ENCODE measurements at regions not wholly inside any gene's neighbourhood (a gene's known extent, or its start where the extent isn't known, plus 50 kb on each side); places are given as distances from the start of the nearest gene placed in this dataset.

DNA sequence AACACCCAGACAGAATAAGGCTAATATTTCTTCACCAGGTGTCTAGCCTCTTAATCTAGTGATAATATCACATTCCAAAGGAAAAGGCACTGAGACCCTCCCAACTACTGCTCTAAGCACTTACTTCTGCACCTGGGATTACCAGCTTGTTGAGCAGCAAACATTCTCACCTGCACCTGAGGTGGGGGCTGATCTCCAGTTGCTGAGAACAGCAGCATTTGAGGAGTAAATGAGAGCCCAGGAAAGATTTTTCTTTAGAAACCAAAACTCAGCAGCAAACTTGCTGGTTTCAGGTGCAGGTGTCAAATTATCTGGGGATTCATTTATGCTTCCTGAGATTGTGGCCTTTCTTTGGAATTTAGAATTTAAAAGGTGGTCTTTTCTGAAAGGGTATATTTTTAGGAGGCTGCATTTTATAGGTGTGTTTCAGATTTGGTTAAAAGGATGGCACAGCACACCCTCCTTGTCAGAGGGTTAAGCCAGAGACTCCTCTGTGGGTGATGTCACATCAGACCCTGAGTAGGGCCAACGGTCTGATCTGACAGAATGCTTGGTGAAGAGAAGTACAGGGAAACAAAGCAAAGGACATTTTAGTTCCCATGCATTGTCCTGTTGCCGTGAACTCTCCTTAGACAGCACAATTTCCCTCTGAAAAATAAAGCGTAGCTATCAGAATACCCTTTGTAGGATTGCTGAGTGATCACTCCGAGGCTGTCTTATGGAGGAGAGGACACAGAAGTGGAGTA lies 411.0 kb upstream of the ATP11B start:
- Histone ChIP-seq H3K4me3 (ENCODE audit: low read depth, low read length, poor library complexity, severe bottlenecking) (no peak overlapping the region), H3K27ac (ENCODE audit: low read depth, low read length, poor library complexity, severe bottlenecking) (no peak overlapping the region), H3K36me3 (ENCODE audit: insufficient read depth, low read length, poor library complexity, severe bottlenecking) (no peaks in the 10 kb centered on the region), H3K4me1 (ENCODE audit: insufficient read depth, low read length, poor library complexity, severe bottlenecking) (no peaks in the 10 kb centered on the region), H3K9me3 (ENCODE audit: low read depth, low read length, poor library complexity, severe bottlenecking) (no peaks in the 10 kb centered on the region), H3K27me3 (replicated peaks; ENCODE audit: insufficient read depth, low read depth, low read length, poor library complexity) (peaks cover 4% of the 10 kb centered on the region)
- TF ChIP-seq CTCF (conservative IDR thresholded peaks at IDR 0.05; ENCODE audit: low read depth, low read length) = no peak
- TF ChIP-seq EZH2 (IDR thresholded peaks at IDR 0.05; ENCODE audit: borderline replicate concordance, low read depth, low read length, poor library complexity, severe bottlenecking) = no peak
- intact Hi-C loops (cut with micrococcal nuclease; ENCODE audit: unreplicated experiment) = no loop called here
- DNase-seq (ENCODE audit: low spot score) = no peak
- no TSS peak for BruUV-seq (replicated peaks)
- POLR2A ChIA-PET (ENCODE audit: low non-redundant PET) = no interaction called here
- CTCF ChIA-PET = no interaction called here

DNA sequence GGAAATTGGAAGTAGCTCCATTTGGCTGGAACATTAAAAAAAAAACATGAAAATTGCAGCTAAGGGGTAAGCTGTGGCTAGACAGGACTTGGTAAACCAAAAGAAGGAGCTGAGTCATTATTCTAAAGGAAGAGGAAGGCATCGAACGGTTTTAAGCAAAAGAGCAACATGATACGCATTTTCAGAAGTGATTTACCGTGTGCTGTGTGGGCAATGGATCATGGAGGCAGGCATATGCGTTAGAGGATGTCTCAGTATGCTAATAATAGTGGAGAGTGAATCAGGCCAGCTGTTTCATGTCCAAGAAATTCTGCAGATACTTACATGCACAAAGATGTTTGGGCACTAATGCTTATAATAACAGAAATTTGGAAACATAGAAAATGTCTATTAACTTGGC lies 409.1 kb upstream of the ATP11B start:
- DNase-seq (ENCODE audit: low spot score) = no peak
- ChIA-PET CTCF (no interaction called here), POLR2A (ENCODE audit: low non-redundant PET) (no interaction called here)
- Histone ChIP-seq H3K9me3 (ENCODE audit: low read depth, low read length, poor library complexity, severe bottlenecking) (no peaks in the 10 kb centered on the region), H3K36me3 (ENCODE audit: insufficient read depth, low read length, poor library complexity, severe bottlenecking) (no peaks in the 10 kb centered on the region), H3K27me3 (replicated peaks; ENCODE audit: insufficient read depth, low read depth, low read length, poor library complexity) (peaks cover 4% of the 10 kb centered on the region), H3K4me3 (ENCODE audit: low read depth, low read length, poor library complexity, severe bottlenecking) (no peak overlapping the region), H3K4me1 (ENCODE audit: insufficient read depth, low read length, poor library complexity, severe bottlenecking) (no peaks in the 10 kb centered on the region), H3K27ac (ENCODE audit: low read depth, low read length, poor library complexity, severe bottlenecking) (no peak overlapping the region)
- intact Hi-C loops (cut with micrococcal nuclease; ENCODE audit: unreplicated experiment) = no loop called here
- TF ChIP-seq CTCF (conservative IDR thresholded peaks at IDR 0.05; ENCODE audit: low read depth, low read length) = no peak
- no peak for TF ChIP-seq EZH2 (IDR thresholded peaks at IDR 0.05; ENCODE audit: borderline replicate concordance, low read depth, low read length, poor library complexity, severe bottlenecking)
- no TSS peak for BruUV-seq (replicated peaks)

- POLR2A ChIA-PET (ENCODE audit: low non-redundant PET) = no interaction called here
- BruUV-seq (replicated peaks) = no TSS peak
- TF ChIP-seq EZH2 (IDR thresholded peaks at IDR 0.05; ENCODE audit: borderline replicate concordance, low read depth, low read length, poor library complexity, severe bottlenecking) (no peak), CTCF (conservative IDR thresholded peaks at IDR 0.05; ENCODE audit: low read depth, low read length) (no peak)
- H3K4me1 ChIP-seq (ENCODE audit: insufficient read depth, low read length, poor library complexity, severe bottlenecking) = no peaks in the 10 kb centered on the region
- intact Hi-C loops (cut with micrococcal nuclease; ENCODE audit: unreplicated experiment) = no loop called here
- no peaks in the 10 kb centered on the region for H3K9me3 ChIP-seq (ENCODE audit: low read depth, low read length, poor library complexity, severe bottlenecking)
- no peaks in the 10 kb centered on the region for H3K36me3 ChIP-seq (ENCODE audit: insufficient read depth, low read length, poor library complexity, severe bottlenecking)
- H3K4me3 ChIP-seq (ENCODE audit: low read depth, low read length, poor library complexity, severe bottlenecking) = no peak overlapping the region
- no peak for DNase-seq (ENCODE audit: low spot score)
- peaks cover 4% of the 10 kb centered on the region for H3K27me3 ChIP-seq (replicated peaks; ENCODE audit: insufficient read depth, low read depth, low read length, poor library complexity)
- no peak overlapping the region for H3K27ac ChIP-seq (ENCODE audit: low read depth, low read length, poor library complexity, severe bottlenecking)
- CTCF ChIA-PET = no interaction called here
These were observed 407.9 kb upstream of the ATP11B start for GRCh38 chr3:182385356-182385755.
